HG03378 (cell line): ENCODE measurements at regions not wholly inside any gene's neighbourhood (a gene's known extent, or its start where the extent isn't known, plus 50 kb on each side); places are given as distances from the start of the nearest gene placed in this dataset.

Experiments used
- ATAC-seq: cut with Tn5 transposase; IDR thresholded peaks from one replicate; pipeline ENCODE4 v1.9.1; 2021; ENCODE audit warnings: mild to moderate bottlenecking, moderate library complexity; ENCODE audit not compliant: unreplicated experiment

DNA sequence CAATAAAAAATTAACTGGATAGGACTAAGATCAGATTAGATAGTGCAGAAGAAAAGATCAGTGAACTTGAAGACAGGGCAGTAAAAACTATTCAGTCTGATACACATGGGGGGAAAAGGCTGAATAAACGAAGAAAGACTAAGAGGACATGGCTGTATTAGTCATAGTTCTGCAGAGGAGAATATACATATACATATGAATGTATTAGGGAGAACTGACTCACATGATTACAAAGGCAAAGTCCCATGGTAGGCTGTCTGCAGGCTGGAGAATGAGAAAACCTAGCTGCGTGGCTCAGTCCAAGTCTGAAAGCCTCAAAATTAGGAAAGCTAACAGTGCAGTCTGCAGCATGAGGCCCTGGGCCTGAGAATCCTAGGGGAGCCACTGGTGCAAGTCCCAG, 98.2 kb upstream of the GNAO1 start:
- ATAC-seq = no peak

GRCh38 chr16:56090076-56090475, 101.2 kb upstream of the GNAO1 start:
- ATAC-seq = no peak

GRCh38 chr16:56087626-56088025, 103.7 kb upstream of the GNAO1 start:
- ATAC-seq = no peak

DNA sequence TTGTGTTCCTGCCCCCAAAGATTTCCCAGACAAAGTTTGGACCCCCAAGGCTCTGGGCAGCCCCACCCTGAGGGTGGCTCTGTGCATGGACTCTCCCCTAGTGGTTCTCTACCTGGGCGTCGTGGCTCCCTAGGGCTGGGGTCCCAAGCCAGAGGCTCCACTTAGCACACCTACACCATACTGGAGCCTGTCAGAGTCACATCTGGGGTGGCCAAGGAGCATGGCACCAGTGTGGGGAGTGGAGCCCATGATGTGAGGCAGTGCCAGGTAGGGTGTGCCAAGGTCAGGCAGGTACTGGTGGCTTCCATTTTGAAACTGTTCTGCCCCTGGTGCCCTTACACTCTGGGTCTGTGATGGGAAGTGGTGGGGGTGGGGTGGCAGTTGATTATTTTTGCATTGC, 109.9 kb upstream of the GNAO1 start:
- ATAC-seq = no peak

DNA sequence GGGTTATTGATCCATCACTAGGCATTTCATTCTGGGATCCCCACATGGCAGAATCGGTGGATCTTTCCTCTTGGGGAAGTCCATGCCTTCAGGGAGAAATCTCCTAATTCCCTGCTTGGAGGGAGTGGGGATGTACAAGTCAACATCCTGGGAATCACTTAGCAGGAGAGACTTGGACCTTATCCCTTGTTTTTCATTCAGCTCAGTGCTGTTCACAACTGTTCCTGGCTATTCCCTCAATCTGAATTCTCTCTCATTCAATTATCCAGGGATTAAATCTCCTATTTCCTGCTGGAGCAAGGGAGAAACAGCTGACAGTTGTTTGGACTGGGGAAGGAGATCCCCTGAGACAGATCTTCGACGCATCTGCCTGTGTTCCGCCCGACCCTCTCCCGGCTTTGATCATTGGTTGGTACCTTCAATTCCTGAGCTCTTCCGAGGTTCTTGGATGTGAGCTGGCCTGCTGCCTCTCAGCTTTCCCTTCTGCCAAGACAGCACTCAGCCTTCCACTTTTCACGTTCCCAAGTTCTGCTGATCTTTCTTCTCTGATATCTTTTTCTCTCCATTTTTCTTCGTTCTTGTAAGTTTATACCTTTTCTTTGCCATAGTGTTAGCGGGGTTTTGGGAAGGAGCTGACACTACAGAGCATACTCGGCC, 115.4 kb upstream of the GNAO1 start:
- ATAC-seq = no peak

DNA sequence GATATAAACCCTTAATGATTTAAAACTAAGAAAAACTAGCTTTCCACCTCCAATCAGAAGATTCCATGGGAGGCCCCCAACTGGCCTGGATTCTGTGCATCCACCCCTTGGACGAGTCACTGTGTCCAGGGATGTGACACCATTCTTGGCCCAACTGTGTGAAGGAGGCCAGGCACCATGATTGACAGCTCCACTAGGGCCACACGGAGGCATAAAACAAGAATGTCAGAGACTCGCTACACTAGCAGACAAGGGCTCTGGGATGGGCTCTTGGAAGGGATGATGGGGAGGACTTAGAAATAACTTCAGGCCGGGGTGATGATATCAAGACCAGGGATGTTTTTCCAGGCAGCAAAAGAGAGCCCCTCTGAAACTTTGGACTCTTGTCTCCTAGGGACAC, 117.8 kb upstream of the GNAO1 start:
- no peak for ATAC-seq

GRCh38 chr16:56072096-56072495, 119.2 kb upstream of the GNAO1 start:
- ATAC-seq = no peak

- no peak for ATAC-seq
These were observed 122.5 kb upstream of the GNAO1 start for GRCh38 chr16:56068816-56069215.

DNA sequence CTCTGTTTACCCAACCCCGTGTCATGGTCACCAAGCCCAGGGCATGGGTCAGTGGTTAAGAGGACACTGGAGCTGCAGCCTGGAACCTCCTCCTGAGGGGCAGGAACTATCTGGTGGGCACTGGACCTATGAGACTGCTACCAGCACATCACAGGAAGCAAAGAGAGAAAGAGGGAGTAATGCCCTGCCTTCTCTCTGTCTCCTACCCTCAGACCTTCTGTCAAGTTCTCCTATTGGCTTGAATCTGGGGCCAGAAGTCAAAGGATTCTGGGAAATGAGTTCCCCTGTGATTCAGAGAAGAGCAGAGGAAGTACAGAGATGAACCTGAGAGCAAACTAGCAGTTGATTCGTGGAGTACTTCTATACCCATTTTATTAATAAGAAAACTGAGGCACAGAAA, 123.0 kb upstream of the GNAO1 start:
- no peak for ATAC-seq

GRCh38 chr16:56067406-56067805, 123.9 kb upstream of the GNAO1 start:
- no peak for ATAC-seq

GRCh38 chr16:56066617-56067016, 124.7 kb upstream of the GNAO1 start:
- no peak for ATAC-seq

DNA sequence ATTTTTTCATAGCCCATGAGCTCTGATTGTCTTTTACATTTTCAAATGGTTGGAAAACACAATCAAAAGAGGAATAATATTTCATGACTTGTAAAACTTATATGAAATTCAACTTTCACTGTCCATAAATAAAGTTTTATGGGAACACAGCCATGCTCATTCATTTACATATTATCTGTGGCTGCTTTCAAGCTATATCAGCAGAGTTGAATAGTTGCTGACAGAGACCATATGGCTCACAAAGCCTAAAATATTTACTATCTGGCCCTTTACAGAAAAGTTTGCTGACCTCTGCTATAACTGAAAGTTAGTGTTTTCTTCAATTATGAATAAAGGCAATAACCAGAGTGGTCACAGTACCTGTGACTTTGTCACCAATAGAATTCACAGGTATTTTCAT, 128.2 kb upstream of the GNAO1 start:
- no peak for ATAC-seq

DNA sequence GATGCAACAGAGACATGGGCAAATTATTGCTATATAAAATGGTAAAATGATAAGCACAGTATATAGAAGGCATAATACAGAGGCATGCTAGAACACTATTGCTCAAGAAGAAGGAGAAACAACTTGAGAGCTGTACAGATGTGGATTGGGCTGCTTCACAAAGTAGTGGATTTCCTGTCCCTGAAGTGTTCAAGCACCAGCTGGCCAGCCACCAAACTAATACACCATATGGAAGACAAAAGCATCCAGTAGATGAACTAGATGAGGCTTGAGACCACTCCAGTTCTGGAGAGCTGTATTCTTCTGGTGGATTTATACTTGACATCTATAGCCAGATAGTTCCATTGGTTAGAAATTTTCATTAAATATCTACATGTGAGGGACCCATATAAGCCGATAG, 134.1 kb upstream of the GNAO1 start:
- ATAC-seq = no peak

DNA sequence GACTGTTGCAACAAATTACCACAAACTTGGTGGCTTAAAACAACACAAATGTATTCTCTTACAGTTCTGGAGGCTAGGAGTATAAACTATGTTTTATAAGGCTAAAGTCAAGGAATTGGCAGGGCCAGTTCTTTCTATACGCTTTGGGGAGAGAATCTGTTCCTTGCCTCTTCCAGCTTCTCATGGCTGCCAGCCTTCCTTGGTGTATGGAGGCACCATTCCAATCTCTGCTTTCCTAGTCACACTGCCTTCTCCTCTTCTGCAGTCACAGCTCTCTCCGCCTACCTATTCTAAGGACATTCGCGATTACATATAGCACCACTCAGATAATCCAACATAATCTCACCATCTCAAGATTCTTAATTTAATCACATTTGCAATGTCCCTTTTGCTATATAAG, 140.4 kb upstream of the GNAO1 start:
- ATAC-seq = no peak

DNA sequence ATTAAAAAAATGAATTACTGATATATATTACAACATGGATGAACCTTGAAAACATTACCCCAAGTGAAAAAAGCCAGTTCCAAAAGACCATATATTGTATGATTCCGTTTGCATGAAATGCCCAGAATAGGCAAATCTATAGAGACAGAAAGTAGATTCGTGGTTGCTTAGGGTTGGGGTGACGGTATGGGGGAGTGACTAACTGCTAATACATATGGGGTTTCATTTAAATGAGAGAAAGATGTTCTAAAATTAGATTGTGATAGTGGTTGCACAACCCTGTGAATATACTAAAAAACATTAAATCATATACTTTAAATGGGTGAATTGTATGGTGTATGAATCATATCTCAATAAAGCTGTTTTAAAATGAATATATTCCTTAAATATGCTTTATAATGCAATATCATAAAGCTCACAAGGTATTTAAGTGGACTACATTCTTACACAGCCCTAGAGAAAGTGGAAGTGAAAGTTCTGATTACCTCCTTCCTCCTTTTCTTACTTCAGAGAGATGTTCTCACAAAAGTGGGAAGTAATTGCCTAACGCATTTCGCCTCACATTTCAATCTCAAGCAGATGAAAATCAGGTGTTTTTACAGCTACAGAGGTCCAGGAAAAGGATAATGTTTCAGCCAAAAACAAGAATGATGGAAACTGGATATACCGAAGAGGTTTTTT, 142.7 kb upstream of the GNAO1 start:
- peak; percentile 94 for ATAC-seq

DNA sequence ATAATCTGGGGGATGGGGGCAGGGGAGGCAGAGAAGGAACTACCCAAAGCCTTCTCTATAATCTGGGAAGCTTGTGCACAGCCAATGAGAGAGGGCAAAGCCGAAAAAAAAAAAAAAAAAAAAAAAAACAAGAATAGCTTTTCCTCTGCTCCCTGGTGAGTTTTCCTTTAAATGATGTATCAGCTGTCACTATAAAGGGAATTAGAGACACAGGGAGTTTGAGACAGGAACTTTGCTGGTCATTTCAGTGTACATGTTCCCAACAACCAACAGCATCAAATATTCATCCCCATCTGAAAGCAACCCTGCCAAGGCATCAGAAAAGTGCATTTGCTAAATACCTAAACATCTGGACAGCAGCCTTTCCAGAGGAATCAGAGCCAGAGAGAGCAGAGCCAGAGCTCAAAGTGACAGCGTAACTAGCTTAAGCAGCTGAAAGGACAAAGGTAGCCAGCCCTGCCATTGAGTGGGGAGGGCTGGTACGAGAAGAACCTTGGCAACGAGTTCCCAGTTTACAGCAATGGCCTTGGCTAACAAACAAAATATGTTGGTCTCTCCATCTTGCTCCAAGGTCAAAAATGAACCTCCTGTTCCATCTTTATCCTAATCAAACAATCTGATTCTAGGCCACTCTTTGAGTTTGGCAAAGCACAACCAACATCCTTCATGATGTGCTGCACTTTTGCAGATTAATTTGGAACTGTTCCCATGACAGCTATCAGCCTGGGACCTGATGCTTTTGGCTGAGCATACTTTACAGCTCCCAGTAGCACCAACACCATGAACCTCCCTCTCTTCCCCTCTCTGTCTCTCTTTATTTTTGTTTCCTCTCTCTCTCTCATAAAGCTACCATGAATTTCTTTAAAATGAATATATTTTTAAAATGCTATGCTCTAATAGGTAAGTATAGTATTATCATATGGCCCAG, 143.7 kb upstream of the GNAO1 start:
- ATAC-seq = no peak

DNA sequence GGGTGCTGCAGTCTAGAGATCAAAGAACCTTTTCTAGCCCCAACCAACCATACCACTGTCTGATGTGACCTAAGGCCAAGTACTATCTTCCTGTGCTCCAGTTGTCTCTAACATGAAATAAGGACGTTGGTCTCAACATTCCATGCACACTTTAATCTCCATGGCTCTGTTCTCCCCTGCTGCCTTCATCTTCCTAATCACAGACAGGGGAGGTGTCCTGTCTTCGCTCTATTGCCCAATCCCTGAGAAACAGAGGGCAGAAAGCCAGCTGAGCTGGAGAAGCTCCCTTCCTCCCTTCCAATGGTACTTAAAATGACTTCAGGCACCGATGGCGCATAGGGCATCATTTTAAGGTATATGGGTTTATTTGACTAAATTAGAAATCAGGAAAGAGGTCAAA, 148.9 kb upstream of the GNAO1 start:
- ATAC-seq = no peak

DNA sequence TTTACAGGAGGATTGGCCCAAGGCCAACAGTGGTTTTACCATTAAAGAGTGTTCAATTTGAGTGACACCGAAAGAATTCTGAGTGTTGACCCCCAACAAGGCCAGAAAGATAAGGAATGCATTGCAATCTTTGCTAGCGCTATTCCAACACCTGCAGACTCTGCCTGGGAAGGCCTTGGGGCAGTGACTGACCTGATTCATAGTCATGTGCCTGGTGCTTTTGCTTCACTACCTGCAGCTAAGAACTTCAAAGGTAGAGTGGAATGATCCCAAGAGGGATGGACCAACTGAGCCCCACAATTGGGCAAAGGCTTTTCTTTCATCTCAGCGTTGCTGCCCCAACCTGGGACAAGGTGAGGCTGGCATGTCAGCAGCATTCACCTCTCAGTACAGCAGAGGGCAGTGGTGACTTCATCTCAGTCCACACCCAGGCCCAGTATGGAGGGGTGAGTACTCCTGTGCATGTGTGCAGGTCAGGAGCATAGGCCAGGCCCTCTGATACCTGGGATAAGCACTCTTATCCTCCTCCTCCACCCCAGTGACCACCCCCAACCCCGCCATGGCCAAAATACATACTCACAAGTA, 149.6 kb upstream of the GNAO1 start:
- no peak for ATAC-seq

GRCh38 chr16:56038564-56039098, 152.7 kb upstream of the GNAO1 start:
- no peak for ATAC-seq

GRCh38 chr16:56032072-56032471, 156.9 kb upstream of the CES5A start:
- ATAC-seq = no peak

- ATAC-seq = no peak
These were observed 153.9 kb upstream of the CES5A start for GRCh38 chr16:56029026-56029425.
